Left ventricle myocardium inferior (tissue), 1 donor: ENCODE measurements at regions not wholly inside any gene's neighbourhood (a gene's known extent, or its start where the extent isn't known, plus 50 kb on each side); places are given as distances from the start of the nearest gene placed in this dataset.
"Not testable (repeated sequence)": the region's sequence is repeated elsewhere in the genome, so short reads cannot be mapped to it uniquely, and the experiment has no call there.

ENCODE experiments used
- DNase-seq: peaks from one replicate; pipeline ENCODE4 v3.0.0-alpha.2; 2020
- H3K27ac ChIP-seq: fragments of 200-600 bp; replicated peaks from 2 replicates; pipeline ENCODE4 v1.8.0; 2021
- H3K27me3 ChIP-seq: fragments of 200-600 bp; 2 replicates; pipeline ENCODE4 v1.8.0; 2021; ENCODE audit warnings: low read depth
- H3K36me3 ChIP-seq: fragments of 200-600 bp; 2 replicates; pipeline ENCODE4 v1.8.0; 2021
- H3K4me1 ChIP-seq: fragments of 200-600 bp; 2 replicates; pipeline ENCODE4 v1.8.0; 2021
- H3K4me3 ChIP-seq: fragments of 200-600 bp; 2 replicates; pipeline ENCODE4 v1.8.0; 2021; ENCODE audit warnings: mild to moderate bottlenecking, moderate library complexity
- H3K9me3 ChIP-seq: fragments of 200-600 bp; replicated peaks from 2 replicates; pipeline ENCODE4 v1.8.0; 2021
- intact Hi-C: fragments of 100-400 bp; cut with micrococcal nuclease; formaldehyde crosslinking; loops from one replicate; pipeline ENCODE4 v1.11.0; 2022
- TF ChIP-seq, protein P1 (sequence below): fragments of 200-600 bp; IDR thresholded peaks from 2 replicates; pipeline ENCODE4 v1.8.0; 2021; ENCODE audit warnings: antibody characterized with exemption, mild to moderate bottlenecking, borderline replicate concordance
- donor health status: DM: no; HTN: yes; CAD: no; lungs with severe emphysema.

- Histone ChIP-seq H3K4me3 (no peak overlapping the region), H3K9me3 (no peaks in the 10 kb centered on the region), H3K4me1 (no peaks in the 10 kb centered on the region), H3K27me3 (no peaks in the 10 kb centered on the region), H3K36me3 (no peaks in the 10 kb centered on the region), H3K27ac (no peak overlapping the region)
- TF ChIP-seq, protein P1, sequence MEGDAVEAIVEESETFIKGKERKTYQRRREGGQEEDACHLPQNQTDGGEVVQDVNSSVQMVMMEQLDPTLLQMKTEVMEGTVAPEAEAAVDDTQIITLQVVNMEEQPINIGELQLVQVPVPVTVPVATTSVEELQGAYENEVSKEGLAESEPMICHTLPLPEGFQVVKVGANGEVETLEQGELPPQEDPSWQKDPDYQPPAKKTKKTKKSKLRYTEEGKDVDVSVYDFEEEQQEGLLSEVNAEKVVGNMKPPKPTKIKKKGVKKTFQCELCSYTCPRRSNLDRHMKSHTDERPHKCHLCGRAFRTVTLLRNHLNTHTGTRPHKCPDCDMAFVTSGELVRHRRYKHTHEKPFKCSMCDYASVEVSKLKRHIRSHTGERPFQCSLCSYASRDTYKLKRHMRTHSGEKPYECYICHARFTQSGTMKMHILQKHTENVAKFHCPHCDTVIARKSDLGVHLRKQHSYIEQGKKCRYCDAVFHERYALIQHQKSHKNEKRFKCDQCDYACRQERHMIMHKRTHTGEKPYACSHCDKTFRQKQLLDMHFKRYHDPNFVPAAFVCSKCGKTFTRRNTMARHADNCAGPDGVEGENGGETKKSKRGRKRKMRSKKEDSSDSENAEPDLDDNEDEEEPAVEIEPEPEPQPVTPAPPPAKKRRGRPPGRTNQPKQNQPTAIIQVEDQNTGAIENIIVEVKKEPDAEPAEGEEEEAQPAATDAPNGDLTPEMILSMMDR, result no peak
- intact Hi-C loops, result no loop called here
- no peak for DNase-seq
Observed at GRCh38 chr15:54803134-54803808, 393.5 kb downstream of the RSL24D1 start.

GRCh38 chr15:54792526-54792925 is 404.2 kb downstream of the RSL24D1 start:
- intact Hi-C loops, result no loop called here

GRCh38 chr15:54790693-54791092 is 406.0 kb downstream of the RSL24D1 start:
- Histone ChIP-seq H3K27ac (no peak overlapping the region), H3K4me1 (no peaks in the 10 kb centered on the region), H3K27me3 (no peaks in the 10 kb centered on the region), H3K4me3 (no peak overlapping the region), H3K9me3 (peaks cover 6% of the 10 kb centered on the region), H3K36me3 (no peaks in the 10 kb centered on the region)
- TF ChIP-seq, protein P1, result no peak
- intact Hi-C loops, result no loop called here
- no peak for DNase-seq

More at GRCh38 chr15:54792526-54792925, 404.2 kb downstream of the RSL24D1 start:
- TF ChIP-seq, protein P1, result no peak
- no peaks in the 10 kb centered on the region for H3K36me3 ChIP-seq
- H3K27ac ChIP-seq, result no peak overlapping the region
- H3K27me3 ChIP-seq, result no peaks in the 10 kb centered on the region
- H3K4me1 ChIP-seq, result no peaks in the 10 kb centered on the region
- no peaks in the 10 kb centered on the region for H3K9me3 ChIP-seq
- DNase-seq, result no peak
- H3K4me3 ChIP-seq, result no peak overlapping the region

DNA sequence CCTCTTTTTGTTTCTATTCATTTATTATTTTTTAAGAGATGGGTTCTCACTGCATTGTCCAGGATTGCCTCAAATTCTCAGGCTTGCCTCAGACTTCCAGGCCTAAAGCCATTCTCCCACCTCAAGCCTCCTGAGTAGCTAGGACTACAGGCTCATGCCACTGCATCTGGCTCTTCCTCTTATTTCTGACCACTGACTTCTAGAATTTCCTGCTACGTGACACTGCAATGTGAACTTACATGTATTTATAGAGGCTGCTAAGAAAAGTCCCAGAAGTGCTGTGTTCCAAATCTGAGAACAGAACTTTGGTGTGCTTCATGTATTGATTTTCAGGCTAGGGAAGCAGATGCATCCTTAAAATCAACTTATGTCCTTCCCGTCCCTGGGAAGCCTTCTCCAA is 407.4 kb downstream of the RSL24D1 start:
- TF ChIP-seq, protein P1, result no peak
- intact Hi-C loops, result no loop called here

DNA sequence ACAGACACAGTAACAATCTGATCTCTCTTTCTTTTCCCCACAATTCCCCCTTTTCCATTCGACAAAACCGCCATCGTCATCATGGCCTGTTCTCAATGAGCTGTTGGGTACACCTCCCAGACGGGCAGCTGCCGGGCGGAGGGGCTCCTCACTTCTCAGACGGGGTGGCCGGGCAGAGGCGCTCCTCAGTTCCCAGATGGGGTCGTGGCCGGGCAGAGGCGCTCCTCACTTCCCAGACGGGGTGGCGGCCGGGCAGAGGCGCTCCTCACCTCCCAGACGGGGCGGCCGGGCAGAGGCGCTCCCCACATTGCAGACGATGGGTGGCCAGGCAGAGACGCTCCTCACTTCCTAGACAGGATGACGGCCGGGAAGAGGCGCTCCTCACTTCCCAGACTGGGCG is 415.5 kb downstream of the RSL24D1 start:
- H3K27me3 ChIP-seq, H3K4me1 ChIP-seq, H3K36me3 ChIP-seq, H3K4me3 ChIP-seq, intact Hi-C loops, DNase-seq, H3K27ac ChIP-seq: not testable (repeated sequence)
- peaks cover 26% of the 10 kb centered on the region for H3K9me3 ChIP-seq

More for the DNA sequence above, 407.4 kb downstream of the RSL24D1 start:
- H3K9me3 ChIP-seq, result peaks cover 12% of the 10 kb centered on the region
- no peak overlapping the region for H3K4me3 ChIP-seq
- DNase-seq, result no peak
- H3K27ac ChIP-seq, result no peak overlapping the region
- H3K4me1 ChIP-seq, result no peaks in the 10 kb centered on the region
- no peaks in the 10 kb centered on the region for H3K36me3 ChIP-seq
- no peaks in the 10 kb centered on the region for H3K27me3 ChIP-seq

DNA sequence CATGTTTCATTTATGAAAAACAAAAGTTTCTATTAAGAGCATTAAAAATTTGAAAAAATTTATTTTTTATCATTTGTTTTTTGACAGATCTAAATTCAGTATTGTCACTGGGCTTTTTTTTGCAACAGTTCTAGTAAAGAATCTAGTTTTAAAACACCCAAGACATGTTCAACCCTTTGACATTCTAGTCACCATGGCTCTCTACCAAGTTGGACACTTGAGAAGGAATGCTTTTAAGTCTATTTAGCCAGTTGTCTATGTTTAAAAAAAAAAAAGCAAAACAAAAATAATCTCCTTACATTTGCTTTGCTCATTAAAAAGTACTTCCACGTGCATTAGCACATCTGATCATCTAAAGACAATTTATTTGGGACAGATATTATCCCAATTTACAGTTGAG is 417.5 kb downstream of the RSL24D1 start:
- H3K4me3 ChIP-seq, result no peak overlapping the region
- no peak for DNase-seq
- no peaks in the 10 kb centered on the region for H3K4me1 ChIP-seq
- intact Hi-C loops, result no loop called here
- no peaks in the 10 kb centered on the region for H3K36me3 ChIP-seq
- peaks cover 16% of the 10 kb centered on the region for H3K9me3 ChIP-seq
- TF ChIP-seq, protein P1, result no peak
- H3K27ac ChIP-seq, result no peak overlapping the region
- H3K27me3 ChIP-seq, result no peaks in the 10 kb centered on the region
